ENCODE measurements at regions not wholly inside any gene's neighbourhood (a gene's known extent, or its start where the extent isn't known, plus 50 kb on each side); places are given as distances from the start of the nearest gene placed in this dataset.

GRCh38 chr6:56842686-56843475 lies 112.0 kb upstream of the BEND6 start:
- TF ChIP-seq CTCF (IDR thresholded peaks at IDR 0.05; ENCODE audit: insufficient read depth, low read depth, low read length), result no peak
- TF ChIP-seq EZH2 (IDR thresholded peaks at IDR 0.05; ENCODE audit: insufficient read depth, low read length), result no peak

Measured in astrocyte (in vitro differentiated cells and primary cell).